NT2/D1 (cell line): ENCODE measurements at regions not wholly inside any gene's neighbourhood (a gene's known extent, or its start where the extent isn't known, plus 50 kb on each side); places are given as distances from the start of the nearest gene placed in this dataset.

Experiments
- DNase-seq: peaks from one replicate; pipeline ENCODE4 v3.0.0-alpha.2; 2011; ENCODE audit warnings: low read depth, low spot score
- H3K27me3 ChIP-seq: 2 replicates; pipeline ENCODE4 v1.6.0; 2011; ENCODE audit warnings: mild to moderate bottlenecking; ENCODE audit not compliant: insufficient read length, insufficient read depth
- H3K36me3 ChIP-seq: 2 replicates; pipeline ENCODE4 v1.6.1; 2011; ENCODE audit warnings: mild to moderate bottlenecking, low read length, mixed read lengths; ENCODE audit not compliant: insufficient read depth, insufficient read length
- H3K4me1 ChIP-seq: 2 replicates; pipeline ENCODE4 v1.5.1; 2011; ENCODE audit not compliant: insufficient read depth, insufficient read length
- H3K4me3 ChIP-seq: 2 replicates; pipeline ENCODE4 v1.5.1; 2011; ENCODE audit warnings: low read depth; ENCODE audit not compliant: insufficient read length
- H3K9ac ChIP-seq: 2 replicates; pipeline ENCODE4 v1.6.0; 2011; ENCODE audit warnings: low read depth; ENCODE audit not compliant: insufficient read length
- H3K9me3 ChIP-seq: 2 replicates; pipeline ENCODE4 v1.5.1; 2011; ENCODE audit warnings: mild to moderate bottlenecking, low read length; ENCODE audit not compliant: insufficient read depth
- SUZ12 ChIP-seq: IDR thresholded peaks from 2 replicates; pipeline ENCODE4 v1.6.1; 2011; ENCODE audit not compliant: insufficient read length, insufficient read depth; ENCODE audit errors: extremely low read depth
- YY1 ChIP-seq: IDR thresholded peaks from 2 replicates; pipeline ENCODE4 v1.6.1; 2011; ENCODE audit not compliant: insufficient read length, insufficient read depth
- ZNF274 ChIP-seq: IDR thresholded peaks from 2 replicates; pipeline ENCODE4 v1.6.1; 2011; ENCODE audit warnings: mild to moderate bottlenecking, low read depth, low read length

DNA sequence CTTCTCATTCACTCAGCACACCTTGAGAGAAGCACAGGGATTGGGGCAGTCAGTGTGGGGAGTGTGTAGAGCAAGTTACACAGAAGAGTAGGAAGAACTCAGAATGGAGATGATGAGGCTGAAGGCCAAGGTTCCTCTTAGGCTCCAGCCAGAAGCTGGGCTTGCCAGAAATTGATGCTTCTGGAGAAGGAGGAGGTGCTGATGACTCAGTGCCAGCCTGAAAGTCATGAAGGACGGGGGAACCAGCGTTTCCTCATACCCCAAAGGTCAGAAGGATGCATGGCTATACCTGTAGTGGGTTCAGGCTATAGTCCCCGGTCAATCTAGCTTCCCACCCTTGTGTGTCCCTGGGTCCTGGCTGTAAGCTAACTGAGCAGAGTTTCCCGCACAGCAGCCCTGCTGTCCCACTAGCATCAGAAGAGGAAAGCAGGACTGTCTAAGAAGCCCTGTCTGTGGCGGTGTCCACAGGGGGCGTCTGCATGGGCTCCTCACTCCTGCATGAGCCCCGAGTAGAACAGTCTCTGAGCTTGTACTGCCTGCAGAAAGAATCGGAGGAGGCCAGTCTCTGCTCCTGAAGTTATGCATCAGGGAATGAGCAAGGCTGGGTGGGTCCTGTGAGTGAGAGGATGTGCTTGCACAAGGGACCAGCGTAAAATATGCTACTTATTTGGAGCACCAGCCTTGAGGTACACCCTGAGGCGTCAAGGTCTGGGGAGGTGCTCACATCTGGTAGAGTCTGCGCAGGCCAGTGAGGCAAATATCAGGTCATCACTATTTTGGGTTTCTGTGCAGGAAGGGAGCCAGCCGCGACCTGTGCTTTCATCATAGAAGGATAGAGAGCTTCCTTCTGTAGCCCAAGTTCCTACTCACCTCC is 148.5 kb downstream of the MRPL14 start:
- Histone ChIP-seq H3K36me3 (no peaks in the 10 kb centered on the region), H3K9ac (no peak overlapping the region), H3K27me3 (no peaks in the 10 kb centered on the region), H3K4me1 (peaks cover 4% of the 10 kb centered on the region), H3K9me3 (no peaks in the 10 kb centered on the region; the same call in 1 of the 2 replicates), H3K4me3 (no peak overlapping the region)
- DNase-seq = no peak
- TF ChIP-seq SUZ12 (no peak), ZNF274 (no peak), YY1 (no peak)

DNA sequence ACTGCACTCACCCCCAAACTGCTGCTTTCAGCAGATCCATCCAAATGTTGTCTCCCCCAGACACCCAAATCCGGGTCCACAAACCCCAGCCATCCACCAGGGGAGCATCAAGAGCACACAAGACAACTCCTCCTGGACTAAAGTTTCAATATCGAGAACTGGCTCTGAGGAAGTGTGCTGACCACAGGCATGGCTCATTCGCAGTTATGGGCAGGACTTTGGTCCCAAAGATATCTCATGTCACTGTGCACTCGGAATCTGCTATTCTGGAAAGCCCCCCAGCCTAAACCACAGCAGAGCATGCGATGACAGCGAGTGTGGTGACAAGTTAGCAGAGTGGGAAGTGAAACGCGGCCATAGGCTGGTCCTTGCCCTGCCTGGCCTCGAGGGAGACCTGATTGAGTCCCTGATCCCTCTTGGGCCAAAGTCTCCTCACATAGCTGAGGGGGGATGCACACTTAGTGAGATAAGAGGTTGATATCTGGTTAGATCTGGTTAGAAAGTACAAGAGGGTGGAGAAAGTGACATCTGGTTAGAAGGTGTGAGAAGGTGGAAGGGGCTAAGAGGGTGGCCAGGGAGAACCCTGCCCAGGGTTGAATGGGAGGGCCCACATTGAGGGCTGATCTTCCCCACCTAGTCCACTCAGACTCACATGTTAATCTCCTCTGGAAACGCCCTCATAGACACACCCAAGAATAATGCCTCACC is 149.7 kb downstream of the MRPL14 start:
- Histone ChIP-seq H3K9ac (no peak overlapping the region), H3K4me1 (peaks cover 6% of the 10 kb centered on the region)
- TF ChIP-seq SUZ12 (no peak), ZNF274 (no peak), YY1 (no peak)

DNA sequence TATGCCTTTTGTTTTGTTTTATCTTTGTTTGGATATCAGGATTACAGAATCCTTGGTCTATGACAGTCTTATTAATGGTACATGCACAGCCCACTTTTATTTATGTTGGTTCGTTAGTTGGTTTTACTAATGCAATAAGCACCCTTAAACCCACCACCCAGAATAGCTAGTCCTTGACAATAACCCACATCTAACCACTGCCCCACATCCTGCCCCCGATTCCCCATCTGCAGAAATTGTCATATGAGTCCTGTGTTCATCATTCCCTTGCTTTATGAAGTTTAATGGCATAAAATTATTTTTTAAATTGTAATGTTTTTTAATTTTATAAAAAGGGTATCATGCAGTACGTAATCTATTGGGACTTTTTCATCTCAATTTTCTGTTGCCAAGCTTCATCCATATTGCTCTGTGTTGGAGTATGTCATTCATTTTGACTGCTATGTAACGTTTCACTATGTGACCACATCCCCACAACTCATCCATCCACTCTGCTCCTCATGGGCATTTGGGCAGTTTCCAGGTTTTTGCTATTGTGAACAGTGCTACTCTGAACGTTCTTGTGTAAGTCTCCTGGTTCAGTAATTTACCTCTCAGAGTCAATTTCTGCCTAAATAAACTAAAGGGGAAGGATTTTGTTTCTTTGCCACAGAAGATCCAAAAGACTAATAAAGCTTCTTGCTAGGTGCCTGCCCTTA is 150.4 kb downstream of the MRPL14 start:
- Histone ChIP-seq H3K9me3 (no peaks in the 10 kb centered on the region; the same call in 1 of the 2 replicates), H3K4me1 (peaks cover 9% of the 10 kb centered on the region), H3K9ac (no peak overlapping the region), H3K4me3 (no peak overlapping the region), H3K27me3 (no peaks in the 10 kb centered on the region), H3K36me3 (no peaks in the 10 kb centered on the region)
- no peak for DNase-seq
- TF ChIP-seq YY1 = no peak
- no peak for TF ChIP-seq SUZ12
- TF ChIP-seq ZNF274 = no peak

More for the DNA sequence above, 149.7 kb downstream of the MRPL14 start:
- DNase-seq = no peak
- no peaks in the 10 kb centered on the region; the same call in 1 of the 2 replicates for H3K9me3 ChIP-seq
- H3K27me3 ChIP-seq = no peaks in the 10 kb centered on the region
- H3K4me3 ChIP-seq = no peak overlapping the region
- H3K36me3 ChIP-seq = no peaks in the 10 kb centered on the region

DNA sequence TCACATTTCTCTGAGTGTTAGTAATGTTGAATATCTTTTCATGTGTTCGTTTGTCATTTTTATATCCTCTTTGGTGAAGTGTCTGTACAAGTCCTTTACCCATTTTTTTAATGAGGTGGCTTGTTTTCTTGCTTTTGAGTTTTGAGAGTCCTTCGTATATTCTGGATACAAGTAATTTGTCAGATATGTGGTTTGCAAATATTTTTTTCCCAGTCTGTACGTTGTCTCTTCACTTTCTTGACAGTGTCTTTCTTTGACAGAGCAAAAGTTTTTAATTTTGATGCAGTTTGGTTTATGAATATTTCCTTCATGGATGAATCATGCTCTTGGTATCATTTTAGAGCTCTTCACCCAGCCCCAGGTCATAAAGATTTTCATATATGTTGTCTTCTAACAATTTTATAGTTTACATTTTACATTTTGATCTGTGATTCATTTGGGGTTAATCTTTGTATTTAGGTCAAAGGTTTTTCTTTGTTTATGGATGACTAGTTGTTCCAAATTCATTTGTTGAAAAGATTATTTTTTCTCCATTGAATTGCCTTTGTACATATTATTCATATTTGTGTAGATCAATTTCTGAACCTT is 152.5 kb downstream of the MRPL14 start:
- no peak for DNase-seq
- Histone ChIP-seq H3K36me3 (no peaks in the 10 kb centered on the region), H3K4me3 (no peak overlapping the region), H3K27me3 (no peaks in the 10 kb centered on the region), H3K9ac (no peak overlapping the region), H3K4me1 (peaks cover 9% of the 10 kb centered on the region), H3K9me3 (no peaks in the 10 kb centered on the region; the same call in 1 of the 2 replicates)
- no peak for TF ChIP-seq YY1
- TF ChIP-seq SUZ12 = no peak
- no peak for TF ChIP-seq ZNF274

DNA sequence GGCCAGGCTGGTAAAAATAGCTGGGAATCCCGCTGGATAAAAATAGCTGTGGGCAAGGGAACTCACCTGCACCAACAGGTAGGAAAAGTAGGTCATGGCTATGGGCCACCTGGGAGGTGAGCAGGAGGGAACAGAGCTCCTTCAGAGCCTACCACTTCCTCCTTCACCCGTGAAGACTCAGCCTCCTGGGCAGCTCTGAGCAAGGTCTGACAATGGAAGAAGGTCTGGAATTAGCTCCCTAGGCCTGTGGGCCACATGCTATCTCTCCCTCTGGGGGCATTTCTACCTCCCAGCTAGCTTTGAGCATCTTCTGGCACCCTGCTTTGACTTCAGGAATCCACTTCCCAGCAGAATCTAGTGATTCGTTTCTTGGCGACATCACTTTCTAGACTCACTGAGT is 153.9 kb downstream of the MRPL14 start:
- no peak overlapping the region for H3K9ac ChIP-seq
- H3K4me3 ChIP-seq = no peak overlapping the region
- H3K36me3 ChIP-seq = no peaks in the 10 kb centered on the region
- H3K4me1 ChIP-seq = peaks cover 5% of the 10 kb centered on the region
- no peak for TF ChIP-seq ZNF274
- no peak for TF ChIP-seq SUZ12
- TF ChIP-seq YY1 = no peak
- no peak for DNase-seq
- H3K27me3 ChIP-seq = no peaks in the 10 kb centered on the region
- H3K9me3 ChIP-seq = no peaks in the 10 kb centered on the region; the same call in 1 of the 2 replicates

DNA sequence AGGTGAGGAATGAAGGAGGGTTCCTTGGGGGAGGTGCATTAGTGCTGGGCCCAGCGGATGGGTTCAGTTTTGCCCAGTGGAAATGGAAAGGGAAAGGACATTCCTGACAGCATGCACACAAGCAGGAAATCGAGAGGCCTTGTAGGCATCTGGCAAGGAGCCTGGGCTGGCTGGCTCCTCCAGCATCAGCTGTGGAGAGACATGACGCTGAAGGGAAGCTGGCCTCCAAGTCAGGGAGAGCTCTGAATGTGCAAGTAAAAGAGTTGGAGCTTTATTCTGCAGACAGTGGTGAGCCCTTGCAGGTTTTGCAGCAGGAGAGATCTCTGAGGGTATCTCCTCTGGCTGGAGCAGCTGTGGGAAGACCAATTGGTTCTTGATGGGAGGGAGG is 154.3 kb downstream of the MRPL14 start:
- no peak for DNase-seq
- TF ChIP-seq ZNF274 = no peak
- no peak for TF ChIP-seq SUZ12
- TF ChIP-seq YY1 = no peak
- H3K9ac ChIP-seq = no peak overlapping the region

DNA sequence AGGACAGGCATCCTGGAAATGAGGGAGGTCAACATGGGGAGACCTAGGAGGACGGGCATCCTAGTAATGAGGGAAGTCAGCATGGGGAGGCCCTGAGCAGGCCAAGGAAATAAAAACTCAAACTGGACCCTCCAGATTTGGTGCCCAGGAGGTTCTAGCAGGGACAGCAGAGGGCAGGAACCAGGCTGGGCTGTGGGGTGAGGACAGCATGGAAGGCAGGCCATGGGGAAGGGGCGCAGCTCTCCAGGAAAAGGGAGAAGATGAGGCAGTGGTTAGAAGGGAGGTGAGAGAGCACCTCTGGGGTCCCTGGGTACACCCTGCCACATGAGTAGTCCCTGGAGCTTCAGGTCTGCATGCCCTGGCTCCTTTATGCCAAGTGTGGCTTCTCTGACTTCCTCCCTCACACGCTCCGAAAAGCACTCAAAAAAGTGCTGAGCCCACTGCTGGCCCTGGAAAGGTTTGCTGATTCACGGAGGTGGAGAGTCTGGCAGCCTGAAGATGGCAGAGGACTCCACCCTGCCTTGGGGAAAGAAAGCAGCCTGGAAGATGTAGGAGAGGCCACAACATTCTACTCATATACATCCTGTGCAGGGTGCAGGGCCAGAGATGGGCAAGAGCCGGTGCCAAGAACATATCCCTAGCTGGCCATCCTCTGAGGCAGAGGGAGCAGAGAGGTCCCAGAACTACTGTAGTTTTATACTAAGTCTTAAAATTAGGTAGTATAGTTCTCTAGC is 154.9 kb downstream of the MRPL14 start:
- H3K27me3 ChIP-seq = no peaks in the 10 kb centered on the region
- no peak for DNase-seq
- H3K9me3 ChIP-seq = no peaks in the 10 kb centered on the region; the same call in 1 of the 2 replicates
- H3K9ac ChIP-seq = no peak overlapping the region
- no peak for TF ChIP-seq SUZ12
- TF ChIP-seq YY1 = no peak
- TF ChIP-seq ZNF274 = no peak
- no peak overlapping the region for H3K4me3 ChIP-seq
- no peaks in the 10 kb centered on the region for H3K36me3 ChIP-seq
- H3K4me1 ChIP-seq = peaks cover 5% of the 10 kb centered on the region

More for the DNA sequence above, 154.3 kb downstream of the MRPL14 start:
- Histone ChIP-seq H3K4me3 (no peak overlapping the region), H3K36me3 (no peaks in the 10 kb centered on the region), H3K27me3 (no peaks in the 10 kb centered on the region), H3K4me1 (peaks cover 5% of the 10 kb centered on the region), H3K9me3 (no peaks in the 10 kb centered on the region; the same call in 1 of the 2 replicates)
